ENCODE measurements at regions not wholly inside any gene's neighbourhood (a gene's known extent, or its start where the extent isn't known, plus 50 kb on each side); places are given as distances from the start of the nearest gene placed in this dataset.
"Not testable (repeated sequence)": the region's sequence is repeated elsewhere in the genome, so short reads cannot be mapped to it uniquely, and the experiment has no call there.

GRCh38 chr5:41995193-41995592 is 70.1 kb downstream of the FBXO4 start:
- DNase-seq = no peak

DNA sequence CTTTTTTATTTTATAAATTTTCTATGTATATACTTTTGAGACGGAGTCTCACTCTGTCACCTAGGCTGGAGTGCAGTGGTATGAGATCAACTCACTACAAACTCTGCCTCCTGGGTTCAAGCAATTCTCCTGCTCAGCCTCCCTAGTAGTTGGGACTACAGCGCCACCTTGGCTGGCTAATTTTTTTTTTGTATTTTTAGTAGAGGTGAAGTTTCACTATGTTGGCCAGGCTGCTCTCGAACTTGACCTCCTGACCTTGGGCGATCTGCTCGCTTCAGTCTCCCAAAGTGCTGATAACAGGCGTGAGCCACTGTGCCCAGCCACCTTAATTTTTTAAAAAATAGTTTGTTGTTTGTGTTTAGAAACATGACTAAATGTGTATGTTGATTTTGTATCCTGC is 76.6 kb downstream of the FBXO4 start:
- DNase-seq = no peak

- DNase-seq = not testable (repeated sequence)
These were observed 78.8 kb downstream of the FBXO4 start for GRCh38 chr5:42003852-42004251.

GRCh38 chr5:42005561-42006153 is 80.6 kb downstream of the FBXO4 start:
- DNase-seq = peak in 1 of 2 experiments; percentile 27

DNA sequence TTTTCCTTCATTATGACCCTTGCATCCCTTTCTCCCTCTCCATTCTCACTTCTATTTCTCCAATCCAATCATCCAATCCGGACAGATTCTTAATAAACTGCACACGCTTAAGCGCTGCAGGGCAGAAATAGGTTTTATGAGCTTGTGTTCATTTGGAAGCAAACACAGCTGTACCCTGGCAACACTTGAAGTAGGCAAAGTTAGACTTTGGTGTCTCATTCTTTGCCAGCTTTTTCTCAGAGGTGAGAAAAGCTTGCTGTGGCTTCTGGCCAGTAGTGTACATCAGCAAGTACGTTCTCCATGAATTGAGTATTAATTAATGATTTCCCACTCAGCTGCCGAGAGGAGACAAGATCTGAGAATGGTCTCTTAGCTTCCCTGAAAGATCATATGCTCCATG is 88.5 kb downstream of the FBXO4 start:
- no peak for DNase-seq

DNA sequence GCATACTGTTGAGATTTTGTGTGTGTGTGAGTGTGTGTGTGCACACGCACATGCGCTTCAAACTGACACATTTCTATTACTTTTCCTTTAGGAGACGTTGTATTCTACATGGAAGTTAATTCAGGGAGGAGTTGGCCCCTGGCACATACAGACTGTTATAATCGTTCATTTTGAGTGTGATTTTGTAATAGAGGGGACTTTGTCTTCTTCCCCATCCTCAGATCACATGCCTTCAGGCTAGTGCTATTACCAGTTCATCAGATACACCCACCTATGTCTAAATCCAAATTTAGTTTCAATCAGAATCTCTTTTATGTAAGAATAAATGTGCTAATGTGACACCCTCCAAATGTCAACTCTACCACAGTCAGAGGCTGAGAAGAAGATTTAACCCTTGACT is 90.2 kb downstream of the FBXO4 start:
- no peak for DNase-seq

DNA sequence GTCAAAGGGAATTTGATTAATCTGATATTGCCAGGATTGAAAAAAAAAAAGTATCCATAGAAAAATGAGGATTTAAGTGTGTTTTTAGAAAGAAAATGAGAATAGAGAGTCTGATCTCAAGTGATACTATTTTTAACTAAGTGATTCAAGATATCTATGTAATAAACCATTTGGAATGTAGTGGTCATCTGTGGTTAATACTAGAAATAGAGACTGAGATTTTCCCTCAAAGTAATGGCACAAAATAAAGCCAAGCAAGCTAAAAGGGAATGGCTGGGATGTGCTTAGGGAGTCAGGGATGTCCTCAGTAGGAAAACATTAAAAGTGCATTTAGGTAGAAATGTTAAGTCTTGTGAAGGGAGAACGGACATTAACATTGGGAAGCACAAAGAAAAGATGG is 90.6 kb downstream of the FBXO4 start:
- DNase-seq = no peak

GRCh38 chr5:42020788-42021530 is 95.9 kb downstream of the FBXO4 start:
- no peak for DNase-seq

- DNase-seq = no peak
These were observed 96.8 kb downstream of the FBXO4 start for GRCh38 chr5:42021923-42022322.

DNA sequence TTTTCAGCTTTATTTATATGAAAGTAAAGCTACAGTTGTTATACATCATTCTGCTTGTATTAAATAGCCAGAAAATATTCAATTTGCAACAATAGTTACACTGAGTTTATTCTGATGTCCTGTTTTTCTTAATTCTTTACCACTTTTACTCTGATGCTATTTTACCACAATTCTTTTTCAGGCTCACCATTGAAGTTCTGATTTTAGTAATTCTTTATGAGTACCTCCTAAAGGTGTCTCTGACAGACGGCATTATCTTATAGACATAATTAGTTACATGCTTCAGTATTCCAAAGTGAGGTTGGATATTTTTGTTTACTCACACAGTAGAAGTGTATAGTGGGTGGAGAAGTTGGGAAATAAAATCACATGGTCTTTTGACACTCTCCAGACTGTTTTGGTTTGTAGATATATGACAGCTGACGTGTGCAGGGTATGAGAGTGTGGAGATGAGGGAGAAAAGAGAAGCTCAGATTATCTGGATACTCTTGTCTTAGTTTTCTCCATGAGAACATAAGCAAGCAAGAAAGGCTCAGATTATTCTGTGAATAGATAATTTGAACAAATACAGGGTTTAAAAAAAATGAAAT is 97.4 kb downstream of the FBXO4 start:
- no peak for DNase-seq

DNA sequence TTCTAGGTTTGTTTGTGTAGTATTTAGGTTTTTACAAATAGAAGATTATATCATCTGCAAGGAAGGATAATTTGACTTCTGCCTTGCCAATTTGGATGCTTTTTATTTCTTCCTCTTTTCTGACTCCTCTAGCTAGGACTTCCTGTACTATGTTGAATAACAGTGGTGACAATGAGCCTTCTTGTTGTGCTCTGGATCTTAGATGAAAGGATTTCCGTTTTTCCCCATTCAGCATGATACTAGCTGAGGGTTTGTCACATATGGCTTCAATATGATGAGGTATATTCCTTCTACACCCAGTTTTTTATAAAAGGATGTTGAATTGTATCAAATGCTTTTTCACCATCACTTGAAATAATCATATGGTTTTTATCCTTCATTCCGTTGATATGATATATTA is 101.4 kb downstream of the FBXO4 start:
- DNase-seq = no peak

DNA sequence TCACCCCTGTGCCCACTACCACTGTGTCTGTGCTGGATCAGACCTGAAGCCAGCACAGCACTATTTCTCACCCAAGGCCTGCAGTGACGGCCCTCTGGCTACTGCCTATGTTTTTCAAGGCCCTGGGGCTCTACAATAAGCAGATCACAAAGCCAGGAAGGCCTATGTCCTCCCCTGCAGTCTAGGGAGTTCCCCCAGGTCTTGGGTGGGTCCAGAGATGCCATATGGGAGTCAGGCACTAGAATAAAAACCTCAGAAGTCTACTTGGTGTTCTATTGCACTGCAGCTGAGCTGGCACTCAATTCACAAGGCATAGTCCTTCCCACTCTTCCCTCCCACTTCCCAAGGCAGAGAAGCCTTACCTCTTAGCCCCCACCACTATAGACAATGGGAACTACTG is 107.1 kb downstream of the FBXO4 start:
- no peak for DNase-seq

- no peak for DNase-seq
These were observed 110.4 kb downstream of the FBXO4 start for GRCh38 chr5:42035526-42035925.

DNA sequence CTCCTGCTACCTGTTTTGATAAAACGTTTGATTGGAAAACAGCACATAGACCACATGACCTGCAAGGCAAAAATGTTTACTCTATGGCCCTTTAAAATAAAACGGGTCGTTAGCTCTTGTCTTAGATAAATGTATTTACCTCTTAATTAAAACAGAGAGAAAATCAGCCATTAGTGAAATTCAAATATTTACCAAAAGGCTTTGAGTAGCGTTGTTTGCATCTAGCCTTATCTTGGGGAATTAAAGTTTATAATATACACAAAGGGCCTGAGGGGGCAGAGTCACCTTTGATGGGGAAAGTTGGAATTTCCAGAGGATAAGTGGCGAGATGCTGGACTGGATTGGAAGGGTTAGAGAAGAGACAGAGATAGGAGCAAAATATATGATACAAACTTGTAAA is 111.3 kb downstream of the FBXO4 start:
- no peak for DNase-seq

- DNase-seq = no peak
These were observed 112.4 kb downstream of the FBXO4 start for GRCh38 chr5:42037379-42037932.

DNA sequence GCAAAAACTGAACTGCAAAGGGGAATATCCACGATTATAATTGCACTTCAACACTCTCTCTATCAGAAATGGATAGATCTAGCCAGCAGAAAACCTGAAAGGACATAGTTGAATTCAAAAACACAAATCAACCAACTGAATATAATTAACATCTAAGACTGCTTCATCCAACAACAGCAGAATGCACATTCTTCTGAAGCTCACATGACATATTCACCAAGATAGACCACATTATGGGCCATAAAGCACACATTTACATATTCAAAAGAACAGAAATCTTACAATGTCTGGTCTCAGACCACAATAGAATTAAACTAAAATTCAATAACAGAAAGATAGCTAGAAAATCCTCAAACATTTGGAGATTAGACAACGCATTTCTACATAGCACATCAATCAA is 118.3 kb downstream of the FBXO4 start:
- DNase-seq = no peak

- DNase-seq = peak; percentile 18 to 67
These were observed 132.2 kb downstream of the FBXO4 start for GRCh38 chr5:42057254-42057690.

- no peak for DNase-seq
These were observed 134.2 kb downstream of the FBXO4 start for GRCh38 chr5:42059291-42059690.

DNA sequence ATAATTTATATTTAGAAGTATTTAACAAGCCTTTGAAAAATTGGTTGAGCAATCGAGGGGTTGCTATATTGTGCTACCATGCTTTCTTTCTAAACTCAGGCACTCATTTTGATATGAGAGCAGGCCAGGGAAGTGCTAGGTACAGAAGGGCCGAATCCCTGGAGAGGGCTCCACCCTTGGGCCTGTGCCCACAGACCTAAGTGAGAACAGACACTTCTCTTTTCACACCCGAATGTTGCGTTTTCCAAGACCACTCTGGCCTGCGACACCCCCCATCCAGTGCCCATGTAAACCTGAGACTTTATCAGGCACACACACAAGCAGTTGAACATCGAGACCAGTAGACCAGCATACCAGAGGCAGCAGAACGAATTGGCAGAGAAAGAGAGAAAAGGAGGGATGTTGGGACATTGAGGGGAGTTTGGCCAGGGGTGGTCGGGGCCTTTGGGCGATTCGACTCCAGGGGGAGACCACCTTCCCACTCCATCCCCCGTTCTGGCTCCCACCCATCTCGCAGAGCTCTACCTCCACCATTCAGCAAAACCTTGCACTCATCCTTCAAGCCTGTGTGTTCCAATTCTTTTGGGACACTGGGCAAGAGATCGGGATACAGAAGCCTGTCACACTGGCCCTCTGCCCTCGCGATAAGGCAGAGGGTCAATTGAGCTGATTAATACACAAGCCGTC is 134.8 kb downstream of the FBXO4 start:
- DNase-seq = no peak

- no peak for DNase-seq
These were observed 136.0 kb downstream of the FBXO4 start for GRCh38 chr5:42061121-42061520.

GRCh38 chr5:42064821-42065220 is 139.7 kb downstream of the FBXO4 start:
- DNase-seq = no peak

DNA sequence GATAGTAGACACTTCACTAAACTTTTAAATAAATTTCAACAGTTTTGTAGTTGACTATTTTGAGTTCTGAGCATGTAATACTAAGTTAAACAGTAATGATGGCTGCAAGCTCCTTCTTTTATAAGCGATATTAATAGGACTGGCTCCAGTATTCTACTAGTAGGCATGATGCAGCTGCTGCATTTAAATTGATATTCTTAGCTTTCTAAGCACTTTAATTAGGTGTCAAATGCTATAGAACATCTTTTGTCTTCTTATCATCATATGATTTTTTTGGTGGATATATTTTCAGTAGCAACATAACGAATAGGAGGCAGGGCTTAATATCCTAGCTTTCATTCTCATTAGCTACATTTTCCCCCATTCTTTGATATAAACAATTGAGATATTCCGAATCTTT is 141.1 kb downstream of the FBXO4 start:
- DNase-seq = no peak

- no peak for DNase-seq
These were observed 149.3 kb downstream of the FBXO4 start for GRCh38 chr5:42074353-42074752.

- DNase-seq = no peak
These were observed 164.6 kb downstream of the FBXO4 start for GRCh38 chr5:42089705-42090104.

All from NCI-H524 (cell line).